ENCODE measurements at regions not wholly inside any gene's neighbourhood (a gene's known extent, or its start where the extent isn't known, plus 50 kb on each side); places are given as distances from the start of the nearest gene placed in this dataset.

- H3K27ac ChIP-seq: no peak overlapping the region
- TF ChIP-seq POLR2A (IDR thresholded peaks at IDR 0.05): no peak
- no peak for TF ChIP-seq CTCF (IDR thresholded peaks at IDR 0.05)
- H3K9me3 ChIP-seq: no peaks in the 10 kb centered on the region
- intact Hi-C loops (cut with DNase I; ENCODE audit: low total_unique reads): no loop called here
- H3K4me3 ChIP-seq: no peak overlapping the region
- no peak for DNase-seq
- 55 to 77% methylated on average over 2 of the region's 2 CpGs for WGBS, 2 donors
- no peaks in the 10 kb centered on the region for H3K27me3 ChIP-seq
- H3K36me3 ChIP-seq (ENCODE audit: low read depth, missing control alignments): no peaks in the 10 kb centered on the region
- H3K4me1 ChIP-seq: no peaks in the 10 kb centered on the region
Measured at GRCh38 chr4:54607067-54607466, 50.7 kb upstream of the KIT start.

GRCh38 chr4:54607521-54607920 lies 50.2 kb upstream of the KIT start:
- H3K27me3 ChIP-seq: no peaks in the 10 kb centered on the region
- no peak for DNase-seq
- TF ChIP-seq POLR2A (IDR thresholded peaks at IDR 0.05) (no peak), CTCF (IDR thresholded peaks at IDR 0.05) (no peak)
- no peak overlapping the region for H3K27ac ChIP-seq
- no peaks in the 10 kb centered on the region for H3K4me1 ChIP-seq
- intact Hi-C loops (cut with DNase I; ENCODE audit: low total_unique reads): no loop called here
- H3K4me3 ChIP-seq: no peak overlapping the region
- H3K9me3 ChIP-seq: no peaks in the 10 kb centered on the region
- H3K36me3 ChIP-seq (ENCODE audit: low read depth, missing control alignments): no peaks in the 10 kb centered on the region
